ENCODE measurements at regions not wholly inside any gene's neighbourhood (a gene's known extent, or its start where the extent isn't known, plus 50 kb on each side); places are given as distances from the start of the nearest gene placed in this dataset.

- in situ Hi-C loops (cut with MboI; ENCODE audit: low sequenced_read_pairs) = no loop called here
Measured at GRCh38 chr15:85974348-85974705, 105.3 kb upstream of the AGBL1 start.

- in situ Hi-C loops (cut with MboI; ENCODE audit: low sequenced_read_pairs) = no loop called here
Measured at GRCh38 chr15:85974742-85975141, 104.9 kb upstream of the AGBL1 start.

- in situ Hi-C loops (cut with MboI; ENCODE audit: low sequenced_read_pairs) = no loop called here
Measured at GRCh38 chr15:85976102-85976501, 103.6 kb upstream of the AGBL1 start.

DNA sequence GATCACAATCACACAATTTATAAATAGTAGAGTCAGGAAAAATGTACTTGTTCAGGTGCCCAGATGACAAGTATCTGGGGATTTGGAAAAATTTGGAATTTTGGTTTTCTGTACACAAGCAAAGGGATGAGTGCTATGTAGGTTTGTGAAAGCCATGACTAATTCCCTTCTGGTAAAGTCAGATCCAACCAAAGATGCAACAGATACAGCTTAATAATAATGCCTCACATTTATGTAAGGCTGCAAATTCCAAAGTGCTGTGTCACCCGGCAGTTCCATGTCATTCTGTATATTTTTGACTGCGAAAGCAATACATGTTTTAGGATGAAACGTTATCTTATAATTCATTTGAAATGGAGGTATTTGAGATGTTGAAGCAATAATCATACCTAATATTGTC is 102.7 kb upstream of the AGBL1 start:
- in situ Hi-C loops (cut with MboI; ENCODE audit: low sequenced_read_pairs) = no loop called here

DNA sequence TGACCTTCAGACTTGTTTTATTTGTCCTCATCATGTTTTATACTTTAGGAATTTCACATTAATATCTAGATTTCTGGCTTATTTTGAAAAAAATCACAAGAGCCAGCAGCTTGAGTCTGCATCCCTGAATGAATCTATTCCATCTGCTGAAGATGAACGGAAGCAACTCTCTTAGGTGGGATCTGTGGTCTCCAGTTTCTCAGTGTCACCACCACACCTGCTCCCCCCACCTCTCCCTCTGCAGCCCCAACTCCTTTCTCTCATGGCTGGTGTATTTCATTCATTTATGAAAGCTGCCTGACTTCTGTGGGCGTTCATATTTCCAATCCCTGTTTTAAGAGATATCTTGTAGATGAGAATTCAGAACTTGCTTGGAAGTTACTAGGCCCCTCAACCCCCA is 102.1 kb upstream of the AGBL1 start:
- in situ Hi-C loops (cut with MboI; ENCODE audit: low sequenced_read_pairs) = no loop called here

GRCh38 chr15:85979929-85980328 is 99.7 kb upstream of the AGBL1 start:
- in situ Hi-C loops (cut with MboI; ENCODE audit: low sequenced_read_pairs) = no loop called here

- in situ Hi-C loops (cut with MboI; ENCODE audit: low sequenced_read_pairs) = no loop called here
Measured at GRCh38 chr15:85980946-85981345, 98.7 kb upstream of the AGBL1 start.

GRCh38 chr15:85984241-85984640 is 95.4 kb upstream of the AGBL1 start:
- in situ Hi-C loops (cut with MboI; ENCODE audit: low sequenced_read_pairs) = no loop called here

DNA sequence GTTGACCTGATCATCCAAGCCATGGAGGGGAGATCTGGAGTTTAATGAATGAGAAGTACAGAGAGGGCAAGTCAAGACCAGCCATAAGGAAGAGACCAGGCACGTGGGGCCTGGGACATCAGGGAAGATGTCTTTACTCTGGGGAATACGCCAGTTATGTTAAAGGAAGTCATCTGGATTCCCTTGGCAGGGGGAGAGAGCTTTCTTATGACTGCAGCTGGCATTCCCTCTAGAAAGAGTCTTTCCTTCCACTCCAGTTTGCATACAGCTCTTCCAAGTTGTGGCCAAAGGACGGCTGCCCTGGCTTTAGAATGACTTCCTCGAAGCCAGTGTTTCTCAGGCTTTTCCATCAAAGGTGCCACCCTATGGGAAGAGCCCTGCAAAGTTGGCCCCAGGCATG is 93.6 kb upstream of the AGBL1 start:
- in situ Hi-C loops (cut with MboI; ENCODE audit: low sequenced_read_pairs) = no loop called here

DNA sequence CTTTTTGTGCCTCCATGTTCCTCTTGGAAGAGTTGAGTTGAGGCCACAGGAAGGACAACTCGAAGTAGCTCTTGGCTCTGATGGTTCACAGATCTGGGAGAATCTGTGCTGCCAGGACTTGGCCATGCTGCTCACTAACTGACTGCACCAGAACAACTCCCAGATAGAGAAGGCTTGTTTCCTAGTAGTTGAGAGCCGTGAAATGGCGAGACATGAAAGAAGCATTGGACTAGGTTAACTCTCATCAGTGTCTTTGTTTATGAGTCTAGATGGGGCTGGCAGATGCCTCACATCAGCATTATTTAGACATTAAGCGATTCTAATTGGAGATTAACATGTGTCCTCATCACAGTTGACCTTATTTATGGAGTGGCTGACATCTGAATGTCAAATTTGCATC is 92.9 kb upstream of the AGBL1 start:
- in situ Hi-C loops (cut with MboI; ENCODE audit: low sequenced_read_pairs) = no loop called here

- in situ Hi-C loops (cut with MboI; ENCODE audit: low sequenced_read_pairs) = no loop called here
Measured at GRCh38 chr15:85988741-85989140, 90.9 kb upstream of the AGBL1 start.

DNA sequence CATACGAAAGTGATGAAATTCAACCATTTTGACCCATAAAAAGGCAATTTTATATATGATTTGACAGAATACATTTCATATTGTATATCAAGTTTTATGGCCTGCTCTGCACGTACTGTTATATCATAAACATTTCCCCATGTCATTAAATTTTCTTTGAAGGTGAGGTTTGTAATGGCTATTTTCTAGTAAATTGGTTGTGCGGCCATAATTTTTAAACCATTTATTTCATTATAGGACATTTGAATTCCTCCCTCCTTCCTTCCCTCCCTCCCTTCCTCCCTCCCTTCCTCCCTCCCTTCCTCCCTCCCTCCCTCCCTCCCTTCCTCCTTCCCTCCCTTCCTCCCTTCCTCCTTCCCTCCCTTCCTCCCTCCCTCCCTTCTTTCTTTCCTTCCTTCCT is 87.4 kb upstream of the AGBL1 start:
- in situ Hi-C loops (cut with MboI; ENCODE audit: low sequenced_read_pairs) = no loop called here

- in situ Hi-C loops (cut with MboI; ENCODE audit: low sequenced_read_pairs) = no loop called here
Measured at GRCh38 chr15:85993116-85993515, 86.6 kb upstream of the AGBL1 start.

DNA sequence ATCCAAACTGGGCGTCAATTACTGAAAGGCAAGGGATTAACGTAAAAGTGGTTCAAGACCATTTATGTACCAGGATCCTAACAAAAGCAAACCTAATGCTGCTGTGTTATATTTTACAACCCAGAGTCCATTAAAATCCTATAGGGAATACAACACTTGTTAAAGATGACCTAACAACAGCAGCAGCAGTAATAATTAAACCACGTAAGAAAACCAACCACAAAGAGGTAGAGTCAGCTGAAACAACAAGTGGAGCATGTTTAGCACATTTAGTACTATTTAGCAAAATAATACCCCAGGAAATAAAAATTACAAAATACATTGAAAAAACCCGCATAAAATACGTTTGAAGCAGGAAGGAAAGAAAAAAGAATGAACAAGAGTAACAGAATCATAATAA is 82.1 kb upstream of the AGBL1 start:
- in situ Hi-C loops (cut with MboI; ENCODE audit: low sequenced_read_pairs) = no loop called here

DNA sequence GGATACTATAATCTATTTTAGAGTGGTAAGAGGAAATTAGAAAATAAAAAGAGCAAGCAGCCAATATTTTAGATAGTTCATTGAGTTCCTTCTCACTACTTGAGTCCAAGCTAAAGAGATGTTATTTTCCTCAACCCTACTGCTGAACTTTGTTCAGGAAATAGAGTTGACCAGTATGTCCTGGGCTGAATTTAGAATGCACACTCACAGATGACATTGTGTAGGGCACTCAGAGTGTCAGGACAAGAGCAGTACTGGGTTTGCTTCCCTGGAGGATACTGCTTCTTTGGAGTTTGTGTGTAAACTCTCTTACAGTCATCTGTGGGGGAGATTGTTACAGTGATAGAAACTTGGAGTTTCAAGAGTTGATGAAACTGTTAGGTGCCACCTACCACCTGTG is 80.0 kb upstream of the AGBL1 start:
- in situ Hi-C loops (cut with MboI; ENCODE audit: low sequenced_read_pairs) = no loop called here

GRCh38 chr15:86001200-86001599 is 78.5 kb upstream of the AGBL1 start:
- in situ Hi-C loops (cut with MboI; ENCODE audit: low sequenced_read_pairs) = no loop called here

- in situ Hi-C loops (cut with MboI; ENCODE audit: low sequenced_read_pairs) = no loop called here
Measured at GRCh38 chr15:86002444-86002843, 77.2 kb upstream of the AGBL1 start.

DNA sequence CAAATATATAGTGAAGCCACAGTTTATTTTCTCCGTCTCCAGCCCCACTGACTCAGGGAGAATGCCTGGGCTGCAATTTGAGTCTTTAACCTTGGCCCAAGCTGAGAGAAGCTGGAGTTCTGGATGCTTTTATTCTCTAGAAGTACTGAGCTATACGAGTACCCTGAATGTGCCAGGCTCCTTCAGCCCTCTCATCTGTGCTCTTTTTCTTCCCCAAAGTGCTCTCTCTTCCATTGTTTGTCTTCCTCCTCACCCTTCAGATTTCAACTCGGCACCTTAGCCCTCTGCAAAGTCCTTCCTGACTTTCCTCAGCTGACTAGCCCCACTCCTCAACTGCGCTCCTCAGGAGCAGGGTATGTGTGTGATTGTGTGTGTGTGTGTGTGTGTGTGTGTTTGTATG is 75.6 kb upstream of the AGBL1 start:
- in situ Hi-C loops (cut with MboI; ENCODE audit: low sequenced_read_pairs) = no loop called here

- in situ Hi-C loops (cut with MboI; ENCODE audit: low sequenced_read_pairs) = no loop called here
Measured at GRCh38 chr15:86006546-86006945, 73.1 kb upstream of the AGBL1 start.

GRCh38 chr15:86009727-86010126 is 69.9 kb upstream of the AGBL1 start:
- in situ Hi-C loops (cut with MboI; ENCODE audit: low sequenced_read_pairs) = no loop called here

DNA sequence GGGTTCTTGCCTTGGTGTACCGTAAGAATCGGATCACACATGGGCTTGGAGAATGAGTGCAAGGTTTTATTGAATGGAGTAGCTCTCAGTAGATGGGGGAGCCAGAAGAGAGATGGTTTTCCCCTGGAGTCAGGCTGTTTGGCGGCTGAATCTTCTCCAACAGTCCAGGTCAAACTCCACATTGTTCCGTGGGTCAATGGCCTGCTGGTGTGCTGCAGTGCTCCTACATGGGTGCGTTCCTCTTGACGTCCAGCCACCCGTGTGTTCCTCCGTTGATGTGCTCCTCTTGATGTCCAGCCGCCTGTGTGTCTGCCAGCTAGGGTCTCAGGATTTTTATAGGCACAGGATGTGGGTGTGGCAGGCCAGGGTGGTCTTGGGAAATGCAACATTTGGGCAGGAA is 69.3 kb upstream of the AGBL1 start:
- in situ Hi-C loops (cut with MboI; ENCODE audit: low sequenced_read_pairs) = no loop called here

GRCh38 chr15:86010891-86011290 is 68.8 kb upstream of the AGBL1 start:
- in situ Hi-C loops (cut with MboI; ENCODE audit: low sequenced_read_pairs) = no loop called here

GRCh38 chr15:86014016-86014415 is 65.7 kb upstream of the AGBL1 start:
- in situ Hi-C loops (cut with MboI; ENCODE audit: low sequenced_read_pairs) = no loop called here

DNA sequence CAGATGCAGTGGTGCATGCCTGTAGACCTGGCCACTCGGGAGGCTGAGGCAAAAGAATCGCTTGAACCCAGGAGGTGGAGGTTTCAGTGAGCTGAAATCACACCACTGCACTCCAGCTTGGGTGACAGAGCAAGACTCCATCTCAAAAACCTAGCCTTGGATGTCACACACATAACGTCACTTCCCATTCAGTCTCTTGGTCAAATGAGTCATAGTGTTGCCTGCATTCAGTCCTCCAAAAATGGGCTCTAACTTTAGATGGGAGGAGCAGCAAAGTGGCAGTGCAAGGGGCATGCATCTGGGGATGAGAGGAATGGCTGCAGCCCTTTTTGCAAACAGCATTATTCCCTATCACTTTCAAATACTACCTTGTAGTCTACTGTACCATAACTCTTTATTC is 62.9 kb upstream of the AGBL1 start:
- in situ Hi-C loops (cut with MboI; ENCODE audit: low sequenced_read_pairs) = no loop called here
